ENCODE measurements at regions not wholly inside any gene's neighbourhood (a gene's known extent, or its start where the extent isn't known, plus 50 kb on each side); places are given as distances from the start of the nearest gene placed in this dataset.
A peak's percentile ranks its signal among the peaks of the same experiment; 100 is the strongest.

GRCh38 chr9:21556581-21557427 lies 74.7 kb upstream of the IFNE start:
- Histone ChIP-seq H3K36me3 (ENCODE audit: low read depth, missing control alignments) (no peaks in the 10 kb centered on the region), H3K27me3 (no peaks in the 10 kb centered on the region), H3K27ac (no peak overlapping the region), H3K4me3 (no peak overlapping the region), H3K4me1 (no peaks in the 10 kb centered on the region), H3K9me3 (no peaks in the 10 kb centered on the region)
- TF ChIP-seq POLR2A (IDR thresholded peaks at IDR 0.05) (no peak), CTCF (IDR thresholded peaks at IDR 0.05) (no peak)
- DNase-seq, result no peak
- 66 to 76% methylated on average over 4 of the region's 4 CpGs for WGBS, 2 donors
- intact Hi-C loops (cut with DNase I; ENCODE audit: low total_unique reads), result no loop called here

- no peaks in the 10 kb centered on the region for H3K27me3 ChIP-seq
Observed at GRCh38 chr9:21557428-21557768, 75.3 kb upstream of the IFNE start.

GRCh38 chr9:21558079-21558478 lies 76.0 kb upstream of the IFNE start:
- Histone ChIP-seq H3K27me3 (no peaks in the 10 kb centered on the region), H3K4me3 (no peak overlapping the region), H3K36me3 (ENCODE audit: low read depth, missing control alignments) (no peaks in the 10 kb centered on the region), H3K9me3 (no peaks in the 10 kb centered on the region), H3K27ac (no peak overlapping the region), H3K4me1 (no peaks in the 10 kb centered on the region)
- WGBS, 2 donors, result 23 to 25% methylated on average over 1 of the region's 1 CpG
- DNase-seq, result no peak
- intact Hi-C loops (cut with DNase I; ENCODE audit: low total_unique reads), result no loop called here
- TF ChIP-seq POLR2A (IDR thresholded peaks at IDR 0.05) (no peak), CTCF (IDR thresholded peaks at IDR 0.05) (no peak)

More at GRCh38 chr9:21557428-21557768, 75.3 kb upstream of the IFNE start:
- intact Hi-C loops (cut with DNase I; ENCODE audit: low total_unique reads), result no loop called here
- no peak overlapping the region for H3K4me3 ChIP-seq
- no peaks in the 10 kb centered on the region for H3K36me3 ChIP-seq (ENCODE audit: low read depth, missing control alignments)
- no peak overlapping the region for H3K27ac ChIP-seq
- WGBS, 2 donors, result 59 to 74% methylated on average over 1 of the region's 1 CpG
- no peaks in the 10 kb centered on the region for H3K4me1 ChIP-seq
- DNase-seq, result no peak
- TF ChIP-seq POLR2A (IDR thresholded peaks at IDR 0.05) (no peak), CTCF (IDR thresholded peaks at IDR 0.05) (no peak)
- H3K9me3 ChIP-seq, result no peaks in the 10 kb centered on the region

- no peaks in the 10 kb centered on the region for H3K36me3 ChIP-seq (ENCODE audit: low read depth, missing control alignments)
- H3K4me3 ChIP-seq, result peak overlapping the region; percentile 54 to 64
- no peaks in the 10 kb centered on the region for H3K4me1 ChIP-seq
- intact Hi-C loops (cut with DNase I; ENCODE audit: low total_unique reads), result no loop called here
- 4 to 12% methylated on average over 16 to 40 of the region's 40 CpGs for WGBS, 2 donors
- TF ChIP-seq CTCF (IDR thresholded peaks at IDR 0.05) (no peak), POLR2A (IDR thresholded peaks at IDR 0.05) (no peak)
- H3K9me3 ChIP-seq, result no peaks in the 10 kb centered on the region
- peak overlapping the region; percentile 73 to 78 for H3K27ac ChIP-seq
- DNase-seq, result peak; percentile 26
- H3K27me3 ChIP-seq, result no peaks in the 10 kb centered on the region
Observed at GRCh38 chr9:21558615-21559401, 76.7 kb upstream of the IFNE start.
